Stimulated activated naive B cell treated with anti-CD40 and anti-IgM and Interleukin-4, amounts not matched to agents 10 μg/mL and 1 μg/mL and 100 μg/mL, for 72 hours (primary cell): ENCODE measurements at regions not wholly inside any gene's neighbourhood (a gene's known extent, or its start where the extent isn't known, plus 50 kb on each side); places are given as distances from the start of the nearest gene placed in this dataset.
A peak's percentile ranks its signal among the peaks of the same experiment; 100 is the strongest.

Experiments used
- ATAC-seq, 2 donors: fragments of 150-1000 bp; cut with Tn5 transposase; replicated peaks; 2 replicates each; pipeline ENCODE4 v1.10.0; 2021; ENCODE audit warnings: moderate library complexity in 1 of 2
- DNase-seq: peaks from one replicate; pipeline ENCODE4 v3.0.0; 2021
- H3K27ac Mint-ChIP-seq: one replicate; pipeline ENCODE4 v1.8.0; 2022; ENCODE audit warnings: mild to moderate bottlenecking, mixed read lengths
- H3K27me3 Mint-ChIP-seq, 2 donors: one replicate each; pipeline ENCODE4 v1.8.0; 2022; ENCODE audit warnings: mixed read lengths in 2 of 2
- H3K36me3 Mint-ChIP-seq, 2 donors: one replicate each; pipeline ENCODE4 v1.8.0; 2022; ENCODE audit warnings: mixed read lengths in 2 of 2, mild to moderate bottlenecking in 1 of 2
- H3K4me1 Mint-ChIP-seq, 2 donors: one replicate each; pipeline ENCODE4 v1.8.0; 2022; ENCODE audit warnings: mixed read lengths in 2 of 2, mild to moderate bottlenecking in 1 of 2
- H3K4me3 Mint-ChIP-seq, 2 donors: one replicate each; pipeline ENCODE4 v1.8.0; 2022; ENCODE audit warnings: mild to moderate bottlenecking in 2 of 2, mixed read lengths in 2 of 2, moderate library complexity in 1 of 2
- H3K9me3 Mint-ChIP-seq, 2 donors: one replicate each; pipeline ENCODE4 v1.8.0; 2022; ENCODE audit warnings: mixed read lengths in 2 of 2, mild to moderate bottlenecking in 1 of 2

DNA sequence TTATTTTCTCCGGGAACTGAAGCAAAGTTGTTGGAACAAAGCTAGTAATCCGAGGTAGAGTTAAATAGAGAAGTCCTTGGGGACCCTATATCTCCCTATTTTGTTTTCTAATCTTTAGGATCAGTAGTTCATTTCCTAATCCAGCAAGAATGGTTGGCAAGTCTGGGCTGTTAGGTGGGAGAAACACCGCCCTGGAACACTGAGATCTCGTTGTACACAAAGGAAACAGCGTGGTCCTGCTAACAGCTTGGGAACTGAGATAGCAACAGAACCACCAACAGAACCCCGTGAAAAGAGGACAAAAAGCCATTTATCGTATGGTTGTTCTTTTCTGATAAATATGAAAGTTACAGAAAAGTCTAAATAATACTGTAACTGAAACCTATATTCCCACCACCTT lies 121.9 kb upstream of the CDC42BPA start:
- ATAC-seq = no peak
- no peaks in the 10 kb centered on the region for H3K36me3 Mint-ChIP-seq
- no peak overlapping the region for H3K27ac Mint-ChIP-seq
- peaks cover 3 to 8% of the 10 kb centered on the region in 2 donors for H3K4me1 Mint-ChIP-seq
- H3K4me3 Mint-ChIP-seq = no peak overlapping the region
- H3K27me3 Mint-ChIP-seq = peaks cover 40 to 46% of the 10 kb centered on the region in 2 donors
- H3K9me3 Mint-ChIP-seq = no peaks in the 10 kb centered on the region
- DNase-seq = no peak

DNA sequence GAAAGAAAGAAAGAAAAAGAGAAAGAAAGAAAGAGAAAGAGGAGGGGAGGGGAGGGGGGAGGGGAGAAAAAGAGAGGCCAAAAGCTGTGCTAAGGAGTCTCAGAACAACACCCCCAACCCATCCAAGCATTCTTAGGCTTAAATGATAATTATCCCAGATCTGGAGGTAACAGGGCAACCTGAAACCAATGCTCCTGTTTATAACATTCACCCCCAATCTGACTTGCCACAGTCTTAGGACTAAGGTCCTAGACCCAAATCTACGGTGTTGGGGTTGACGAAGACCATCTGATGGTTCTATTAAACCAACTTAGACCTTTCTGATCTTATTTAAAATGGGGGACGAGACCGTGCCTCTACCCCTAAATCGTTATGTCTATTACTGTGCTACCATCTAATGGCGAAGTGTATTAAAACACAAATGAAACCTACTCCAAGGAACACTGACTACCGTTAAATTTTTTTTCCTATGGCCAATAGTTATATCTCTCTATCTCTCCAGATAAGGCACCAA lies 119.3 kb upstream of the CDC42BPA start:
- Mint-ChIP-seq H3K27me3 (peaks cover 36 to 40% of the 10 kb centered on the region in 2 donors), H3K4me1 (peaks cover 3 to 8% of the 10 kb centered on the region in 2 donors), H3K27ac (no peak overlapping the region), H3K36me3 (no peaks in the 10 kb centered on the region), H3K4me3 (no peak overlapping the region), H3K9me3 (no peaks in the 10 kb centered on the region)
- DNase-seq (no peak), ATAC-seq (peak; percentile 72 to 82)

DNA sequence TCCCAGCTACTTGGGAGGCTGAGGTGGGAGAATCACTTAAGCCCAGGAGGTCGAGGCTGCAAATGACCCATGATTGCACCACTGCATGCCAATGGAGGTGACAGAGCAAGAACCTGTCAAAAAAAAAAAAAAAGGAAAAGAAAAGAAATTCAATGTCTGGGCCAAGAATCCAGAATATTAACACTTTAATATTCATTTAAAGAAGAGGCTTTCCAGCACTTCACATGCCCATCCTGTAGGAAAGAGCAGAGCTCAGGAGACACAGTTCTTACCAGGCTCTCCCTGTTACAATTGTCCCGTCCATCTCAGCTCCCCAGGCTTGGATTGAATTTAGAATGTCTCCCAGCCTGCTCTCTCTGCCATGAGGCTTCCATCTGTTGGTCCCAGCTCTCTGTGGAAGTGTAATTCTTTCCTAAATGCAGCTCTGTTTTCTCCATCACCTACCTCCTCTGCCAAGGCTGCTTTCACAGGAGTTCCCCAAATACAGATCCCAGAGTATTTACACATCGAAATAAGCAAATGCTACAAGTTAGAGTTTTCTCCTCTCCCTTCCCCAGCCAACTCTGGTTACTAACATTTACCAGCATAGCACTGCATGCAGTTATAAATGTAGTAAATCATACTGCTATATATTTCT lies 116.6 kb upstream of the CDC42BPA start:
- ATAC-seq (no peak), DNase-seq (no peak)
- H3K4me3 Mint-ChIP-seq = no peak overlapping the region
- H3K9me3 Mint-ChIP-seq = no peaks in the 10 kb centered on the region
- H3K27me3 Mint-ChIP-seq = peaks cover 29 to 31% of the 10 kb centered on the region in 2 donors
- H3K4me1 Mint-ChIP-seq = peaks cover 3 to 8% of the 10 kb centered on the region in 2 donors
- H3K36me3 Mint-ChIP-seq = no peaks in the 10 kb centered on the region
- no peak overlapping the region for H3K27ac Mint-ChIP-seq

DNA sequence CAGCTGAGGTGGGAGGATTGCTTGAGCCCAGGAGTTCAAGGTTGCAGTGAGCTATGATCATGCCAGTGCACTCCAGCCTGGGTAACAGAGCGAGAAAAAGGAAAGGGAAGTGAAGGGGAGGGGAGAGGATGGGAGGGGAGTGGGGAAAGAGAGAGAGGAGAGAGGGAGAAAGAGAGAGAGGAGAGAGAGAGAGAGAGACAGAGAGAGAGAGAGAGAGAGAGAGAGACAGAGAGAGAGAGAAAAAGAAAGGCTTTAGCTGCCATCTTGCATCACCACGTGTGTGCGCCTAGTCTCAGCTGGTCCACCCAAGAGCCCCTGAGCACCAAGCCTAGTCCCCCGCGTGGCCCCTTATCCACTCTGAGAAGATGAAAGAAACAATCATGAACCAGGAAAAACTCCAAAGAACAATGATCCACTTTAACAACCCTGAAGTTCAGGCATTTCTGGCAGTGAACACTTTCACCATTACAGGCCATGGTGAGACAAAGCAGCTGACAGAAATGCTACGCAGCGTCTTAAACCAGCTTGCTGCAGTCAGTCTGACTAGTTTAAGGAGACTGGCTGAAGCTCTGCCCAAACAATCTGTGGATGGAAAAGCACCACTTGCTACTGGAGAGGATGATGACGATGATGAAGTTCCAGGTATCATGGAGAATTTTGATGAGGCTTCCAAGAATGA lies 115.5 kb upstream of the CDC42BPA start:
- no peak overlapping the region for H3K27ac Mint-ChIP-seq
- peaks cover 27 to 29% of the 10 kb centered on the region in 2 donors for H3K27me3 Mint-ChIP-seq
- ATAC-seq (no peak), DNase-seq (no peak)
- H3K4me3 Mint-ChIP-seq = no peak overlapping the region
- no peaks in the 10 kb centered on the region for H3K36me3 Mint-ChIP-seq
- H3K9me3 Mint-ChIP-seq = no peaks in the 10 kb centered on the region
- peaks cover 3 to 8% of the 10 kb centered on the region in 2 donors for H3K4me1 Mint-ChIP-seq

DNA sequence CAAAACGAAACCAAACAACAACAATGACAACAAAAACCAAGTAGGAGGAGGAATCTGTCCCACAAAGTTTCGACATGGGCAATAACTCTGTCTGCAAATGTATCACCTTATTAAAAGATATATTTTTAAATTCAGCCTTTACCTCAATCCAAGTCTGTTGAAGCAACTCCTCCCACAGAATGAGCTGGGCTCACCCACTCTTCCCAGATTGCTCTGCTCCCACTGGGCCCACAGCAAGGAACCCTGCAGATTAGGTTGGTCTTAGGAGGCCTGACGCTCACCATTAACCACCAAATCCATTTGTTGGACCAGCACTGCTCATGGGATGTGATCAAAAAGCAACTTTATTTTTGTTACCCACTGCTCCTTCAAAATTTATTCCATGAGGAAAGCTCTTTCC lies 114.7 kb upstream of the CDC42BPA start:
- Mint-ChIP-seq H3K4me1 (peaks cover 3 to 8% of the 10 kb centered on the region in 2 donors), H3K27me3 (peaks cover 21 to 29% of the 10 kb centered on the region in 2 donors), H3K36me3 (no peaks in the 10 kb centered on the region), H3K27ac (no peak overlapping the region), H3K9me3 (no peaks in the 10 kb centered on the region), H3K4me3 (no peak overlapping the region)
- no peak for DNase-seq
- ATAC-seq = no peak

DNA sequence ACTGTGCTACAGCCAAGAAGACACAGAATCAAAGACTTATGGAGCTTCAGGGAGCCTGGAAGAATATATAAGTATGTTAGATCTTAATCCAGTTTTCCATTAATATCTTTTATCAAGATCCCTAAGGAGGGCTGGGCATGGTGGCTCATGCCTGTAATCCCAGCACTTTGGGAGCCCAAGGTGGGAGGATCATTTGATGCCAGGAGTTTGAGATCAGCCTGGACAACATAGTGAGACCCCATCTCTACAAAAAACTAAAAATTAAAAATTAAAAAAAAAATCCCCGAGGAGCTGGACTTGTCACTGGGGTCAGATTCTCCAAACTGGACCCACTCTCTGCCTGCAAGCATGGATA lies 113.9 kb upstream of the CDC42BPA start:
- Mint-ChIP-seq H3K9me3 (no peaks in the 10 kb centered on the region), H3K4me3 (no peak overlapping the region), H3K27ac (no peak overlapping the region), H3K4me1 (peaks cover 2 to 6% of the 10 kb centered on the region in 2 donors), H3K36me3 (no peaks in the 10 kb centered on the region), H3K27me3 (peaks cover 18 to 28% of the 10 kb centered on the region in 2 donors)
- DNase-seq (no peak), ATAC-seq (no peak)

DNA sequence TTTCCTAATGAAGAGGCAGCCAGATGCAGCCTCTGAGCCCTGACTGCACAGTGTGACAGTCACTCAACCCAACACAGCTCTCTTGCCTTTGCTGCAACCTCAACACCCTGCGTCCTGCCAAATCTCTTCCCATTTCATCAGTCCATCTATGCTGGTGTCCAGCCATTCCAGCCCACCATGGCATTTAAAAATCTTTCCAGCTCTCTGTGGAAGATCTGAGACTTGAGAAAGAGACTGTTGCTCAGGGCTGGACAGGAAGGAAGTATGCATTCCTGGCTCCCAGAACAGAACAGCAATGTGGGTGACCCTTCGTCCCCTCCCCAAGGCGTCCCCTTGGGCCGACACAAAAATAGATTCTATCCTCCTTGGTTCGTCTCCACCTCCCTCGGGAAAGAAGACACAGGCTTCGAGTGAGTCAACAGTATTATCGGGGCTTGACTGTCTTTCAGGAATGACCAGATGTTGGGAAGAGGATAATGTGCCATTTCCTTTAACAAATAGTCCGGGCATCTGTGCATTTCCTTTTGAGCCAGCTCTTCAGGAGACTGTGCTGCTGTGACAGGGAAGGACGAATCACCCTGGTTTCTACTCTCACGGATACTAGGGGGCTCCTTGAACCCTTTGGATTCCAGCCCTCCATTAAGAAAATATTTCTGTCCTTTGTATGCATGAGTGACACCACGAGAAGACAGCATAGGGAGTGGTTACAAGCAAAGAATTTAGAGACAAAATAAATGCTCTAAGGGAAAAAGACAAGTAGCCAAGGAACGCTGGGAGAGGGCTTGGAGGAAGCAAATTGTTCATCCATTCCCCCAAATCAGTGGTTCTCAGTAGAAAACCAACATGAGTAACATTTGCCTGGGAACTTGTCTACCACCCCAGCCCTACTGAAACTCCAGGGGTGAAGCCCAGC lies 111.4 kb upstream of the CDC42BPA start:
- DNase-seq = no peak
- H3K4me3 Mint-ChIP-seq = no peak overlapping the region
- no peaks in the 10 kb centered on the region for H3K9me3 Mint-ChIP-seq
- ATAC-seq = no peak
- peaks cover 7 to 17% of the 10 kb centered on the region in 2 donors for H3K27me3 Mint-ChIP-seq
- H3K36me3 Mint-ChIP-seq = no peaks in the 10 kb centered on the region
- no peak overlapping the region for H3K27ac Mint-ChIP-seq
- no peaks in the 10 kb centered on the region for H3K4me1 Mint-ChIP-seq

DNA sequence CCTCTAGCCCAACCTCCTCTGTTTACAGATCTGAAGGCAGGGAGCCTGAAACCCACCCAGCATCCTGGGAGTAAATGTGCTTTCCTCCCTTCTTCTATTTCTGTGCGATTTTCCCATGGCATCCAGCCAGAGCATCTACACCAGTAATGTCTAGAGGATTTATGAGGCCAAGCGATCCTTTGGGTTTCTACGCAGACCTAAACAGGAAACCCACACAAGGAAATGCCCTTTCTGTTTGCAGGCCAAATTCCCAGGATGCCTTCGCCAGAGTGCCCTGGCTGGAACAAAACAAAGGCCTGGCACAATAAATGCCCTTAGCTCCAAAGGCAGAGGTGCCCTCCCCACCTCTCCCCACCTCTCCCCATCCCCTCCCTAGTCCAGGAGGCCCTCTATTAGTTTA lies 110.5 kb upstream of the CDC42BPA start:
- H3K9me3 Mint-ChIP-seq = no peaks in the 10 kb centered on the region
- ATAC-seq (no peak), DNase-seq (no peak)
- H3K27ac Mint-ChIP-seq = no peak overlapping the region
- no peaks in the 10 kb centered on the region for H3K36me3 Mint-ChIP-seq
- no peak overlapping the region for H3K4me3 Mint-ChIP-seq
- no peaks in the 10 kb centered on the region for H3K4me1 Mint-ChIP-seq
- peaks cover 16 to 25% of the 10 kb centered on the region in 2 donors for H3K27me3 Mint-ChIP-seq

DNA sequence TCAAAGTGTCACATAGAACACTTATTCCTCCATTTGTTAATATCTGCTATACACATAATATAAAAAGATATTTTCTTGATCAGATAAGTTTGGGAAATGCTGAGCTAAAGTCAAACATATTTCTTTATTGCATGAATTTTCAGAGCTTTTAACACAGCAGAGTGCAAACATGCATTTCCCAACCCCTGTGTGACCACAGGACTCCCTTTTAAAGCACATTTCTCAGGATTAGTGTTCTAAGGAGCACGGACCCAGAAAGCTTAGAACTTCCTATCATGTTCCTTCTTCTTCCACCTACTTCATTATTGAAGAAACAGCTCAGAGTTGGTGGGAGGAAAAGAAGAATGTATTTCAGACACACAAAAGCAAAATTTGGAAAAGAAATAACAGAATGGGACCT lies 109.1 kb upstream of the CDC42BPA start:
- ATAC-seq (no peak), DNase-seq (no peak)
- no peaks in the 10 kb centered on the region for H3K36me3 Mint-ChIP-seq
- H3K4me3 Mint-ChIP-seq = no peak overlapping the region
- no peaks in the 10 kb centered on the region for H3K9me3 Mint-ChIP-seq
- no peaks in the 10 kb centered on the region for H3K4me1 Mint-ChIP-seq
- H3K27me3 Mint-ChIP-seq = peaks cover 21 to 29% of the 10 kb centered on the region in 2 donors
- H3K27ac Mint-ChIP-seq = no peak overlapping the region

DNA sequence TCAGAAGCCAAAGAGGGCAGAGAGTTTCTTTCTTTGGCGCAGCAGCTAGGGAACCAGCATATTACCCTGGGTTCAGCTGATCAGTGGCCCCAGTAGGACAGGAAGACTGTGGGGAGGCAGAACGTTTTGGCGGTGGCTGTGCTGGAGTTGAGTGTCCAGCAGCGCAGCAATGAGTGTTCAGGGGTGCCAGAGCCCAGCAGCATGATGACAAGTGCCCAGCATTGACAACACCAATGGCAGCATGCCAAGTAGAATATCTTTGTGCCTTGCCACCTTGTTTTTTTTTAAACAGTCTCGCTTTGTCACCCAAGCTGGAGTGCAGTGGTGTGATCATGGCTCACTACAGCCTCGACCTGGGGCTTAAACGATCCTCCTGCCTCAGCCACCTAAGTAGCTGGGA lies 106.7 kb upstream of the CDC42BPA start:
- no peak for DNase-seq
- Mint-ChIP-seq H3K4me1 (no peaks in the 10 kb centered on the region), H3K27me3 (peaks cover 26 to 30% of the 10 kb centered on the region in 2 donors), H3K27ac (no peak overlapping the region), H3K4me3 (no peak overlapping the region), H3K9me3 (no peaks in the 10 kb centered on the region), H3K36me3 (no peaks in the 10 kb centered on the region)
- ATAC-seq = no peak

DNA sequence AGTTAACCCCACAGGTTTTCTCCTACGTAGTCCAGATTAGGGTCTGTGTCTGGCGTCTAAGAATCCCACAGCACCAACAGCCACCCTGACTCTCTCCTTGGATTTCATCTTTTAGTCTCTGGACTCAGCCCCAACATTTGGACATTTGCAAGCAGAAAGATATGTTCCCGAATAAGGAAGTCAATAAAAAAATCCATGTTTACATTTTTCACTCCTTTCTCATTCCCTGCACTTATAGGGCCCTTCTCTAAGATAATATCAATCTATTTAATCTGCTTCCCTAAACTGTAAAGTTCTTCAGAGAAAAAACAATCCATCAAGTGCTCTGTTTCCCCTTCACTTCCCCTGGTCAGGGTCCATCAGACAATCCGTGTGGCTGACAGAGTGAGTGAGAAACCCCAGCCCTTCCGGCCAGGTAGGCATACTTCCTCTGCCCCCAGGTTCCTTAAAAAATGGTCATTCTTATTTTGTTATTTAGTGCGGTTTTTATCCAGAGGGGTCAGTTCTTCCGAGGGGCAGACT lies 105.9 kb upstream of the CDC42BPA start:
- DNase-seq = no peak
- no peak for ATAC-seq
- peaks cover 24 to 29% of the 10 kb centered on the region in 2 donors for H3K27me3 Mint-ChIP-seq
- no peak overlapping the region for H3K4me3 Mint-ChIP-seq
- H3K36me3 Mint-ChIP-seq = no peaks in the 10 kb centered on the region
- H3K4me1 Mint-ChIP-seq = no peaks in the 10 kb centered on the region
- H3K27ac Mint-ChIP-seq = no peak overlapping the region
- H3K9me3 Mint-ChIP-seq = no peaks in the 10 kb centered on the region

DNA sequence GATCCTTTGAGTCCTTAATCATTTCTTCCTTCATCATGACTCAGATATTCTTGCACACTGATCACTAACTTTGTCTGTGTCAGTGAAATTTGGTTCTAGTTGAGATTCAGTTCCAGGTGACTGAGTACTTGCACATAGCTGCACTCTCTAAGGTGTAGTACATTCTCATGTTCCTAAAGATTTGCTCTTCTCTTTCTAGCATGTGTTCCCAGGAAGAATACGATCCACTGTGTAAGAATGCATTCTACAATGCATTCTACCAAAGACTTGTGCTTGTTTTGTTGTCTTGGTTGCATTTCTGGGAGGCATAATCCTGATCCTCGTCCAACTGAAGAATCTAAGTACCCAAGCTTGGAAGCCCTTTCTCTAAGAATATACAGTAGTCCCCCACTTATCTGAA lies 104.3 kb upstream of the CDC42BPA start:
- no peaks in the 10 kb centered on the region for H3K4me1 Mint-ChIP-seq
- peaks cover 15 to 27% of the 10 kb centered on the region in 2 donors for H3K27me3 Mint-ChIP-seq
- no peak for ATAC-seq
- no peaks in the 10 kb centered on the region for H3K9me3 Mint-ChIP-seq
- no peaks in the 10 kb centered on the region for H3K36me3 Mint-ChIP-seq
- no peak overlapping the region for H3K4me3 Mint-ChIP-seq
- no peak for DNase-seq
- no peak overlapping the region for H3K27ac Mint-ChIP-seq

DNA sequence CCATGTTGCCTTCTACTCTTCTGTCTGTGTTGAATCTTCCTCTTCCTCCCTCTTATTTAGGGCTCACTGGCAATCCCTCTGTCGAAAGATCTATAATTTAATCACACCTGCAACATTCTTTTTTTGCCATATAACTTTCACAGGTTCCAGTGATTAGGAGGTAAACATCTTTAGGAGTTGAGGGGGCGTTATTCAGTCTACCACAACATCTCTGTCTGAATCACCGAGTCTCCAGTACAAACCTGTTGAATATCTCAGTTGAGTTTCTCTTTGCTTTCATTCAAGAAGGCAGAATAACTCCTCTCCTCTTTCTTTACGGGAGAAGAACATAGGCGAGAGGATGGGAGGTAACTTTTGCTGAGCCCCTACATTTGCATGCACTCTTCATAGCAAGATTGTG lies 101.9 kb upstream of the CDC42BPA start:
- H3K9me3 Mint-ChIP-seq = no peaks in the 10 kb centered on the region
- H3K27ac Mint-ChIP-seq = no peak overlapping the region
- peaks cover 1 to 3% of the 10 kb centered on the region in 2 donors for H3K4me1 Mint-ChIP-seq
- no peak for ATAC-seq
- no peak overlapping the region for H3K4me3 Mint-ChIP-seq
- peaks cover 17 to 30% of the 10 kb centered on the region in 2 donors for H3K27me3 Mint-ChIP-seq
- no peaks in the 10 kb centered on the region for H3K36me3 Mint-ChIP-seq
- DNase-seq = no peak

DNA sequence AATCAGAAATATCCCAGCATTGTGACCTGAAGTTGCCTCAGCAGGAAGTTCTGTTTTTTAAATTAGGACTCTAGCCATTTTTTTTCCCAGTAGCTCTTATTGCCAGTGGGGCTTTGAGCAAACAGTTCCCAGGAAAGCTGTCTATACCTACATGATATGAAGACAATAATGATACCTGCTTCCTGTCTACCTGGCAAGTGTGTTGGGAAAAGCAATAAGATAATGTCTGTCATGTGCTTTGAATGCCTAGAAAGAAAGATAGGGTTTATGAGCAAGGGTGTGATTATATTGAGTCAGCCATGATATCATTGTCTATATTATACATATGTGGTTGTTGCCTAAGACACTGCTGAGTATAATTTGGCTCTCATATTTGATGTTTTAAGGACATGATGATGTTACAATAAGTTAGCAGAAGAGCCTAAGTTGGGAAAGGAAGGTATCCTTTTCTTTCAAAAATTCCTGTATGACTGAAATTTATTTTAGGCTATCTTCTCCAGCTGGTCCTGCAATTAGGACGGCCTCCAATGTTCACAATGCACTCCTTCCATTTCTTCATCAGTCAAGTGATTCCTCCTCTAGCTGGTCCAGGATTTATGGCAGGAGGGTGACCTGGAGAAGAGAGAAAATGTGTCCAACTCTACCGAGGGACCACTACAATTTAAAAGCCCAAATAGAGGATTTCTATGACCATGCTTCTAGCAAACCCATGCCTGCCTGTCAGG lies 99.6 kb upstream of the CDC42BPA start:
- Mint-ChIP-seq H3K4me1 (peaks cover 2 to 6% of the 10 kb centered on the region in 2 donors), H3K27me3 (peaks cover 10 to 21% of the 10 kb centered on the region in 2 donors)

More for the DNA sequence above, 99.6 kb upstream of the CDC42BPA start:
- ATAC-seq (no peak), DNase-seq (no peak)
- no peak overlapping the region for H3K4me3 Mint-ChIP-seq
- H3K36me3 Mint-ChIP-seq = no peaks in the 10 kb centered on the region
- no peaks in the 10 kb centered on the region for H3K9me3 Mint-ChIP-seq
- H3K27ac Mint-ChIP-seq = no peak overlapping the region
